GM19328 (cell line): ENCODE measurements at regions not wholly inside any gene's neighbourhood (a gene's known extent, or its start where the extent isn't known, plus 50 kb on each side); places are given as distances from the start of the nearest gene placed in this dataset.

Source experiments
- ATAC-seq: cut with Tn5 transposase; IDR thresholded peaks from one replicate; pipeline ENCODE4 v1.9.1; 2021; ENCODE audit warnings: mild to moderate bottlenecking, moderate library complexity; ENCODE audit not compliant: unreplicated experiment

DNA sequence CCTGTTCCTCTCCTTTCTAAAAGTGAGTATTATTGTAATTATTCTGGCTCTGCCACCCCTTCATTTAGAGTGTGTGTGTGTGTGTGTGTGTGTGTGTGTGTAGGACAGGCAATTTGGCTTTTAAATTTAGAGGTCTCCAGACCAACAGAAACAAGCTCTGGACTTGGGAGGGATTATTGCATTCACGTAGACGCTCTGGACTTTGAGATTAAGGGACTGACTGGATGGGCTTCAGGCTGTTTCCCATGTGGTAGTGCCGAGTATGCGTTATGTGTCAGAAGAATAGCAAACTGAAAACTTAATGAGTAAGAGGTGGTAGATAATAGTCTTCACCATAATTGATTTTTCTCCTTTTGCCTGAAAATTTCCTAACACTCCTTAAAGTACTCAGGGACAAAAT lies 281.9 kb downstream of the USP25 start:
- ATAC-seq, result no peak

DNA sequence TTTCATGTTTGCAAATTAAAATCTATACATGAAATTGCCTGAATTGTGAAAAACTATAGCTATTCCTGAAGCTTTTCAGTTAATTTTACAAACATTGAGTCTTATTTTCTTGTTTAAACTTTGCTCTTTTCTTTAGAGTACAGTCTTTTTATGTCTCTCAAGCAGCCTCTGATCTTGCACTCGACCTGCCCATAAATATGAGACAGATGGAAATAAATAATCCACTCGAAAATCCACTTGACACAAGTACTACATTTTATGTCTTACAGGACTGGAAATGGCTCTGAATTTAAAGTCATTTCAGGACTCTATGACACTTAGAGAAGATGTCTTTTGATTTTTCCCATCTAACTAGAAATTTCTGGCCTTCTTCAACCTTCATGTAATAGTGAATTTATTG lies 283.8 kb downstream of the USP25 start:
- ATAC-seq, result no peak

DNA sequence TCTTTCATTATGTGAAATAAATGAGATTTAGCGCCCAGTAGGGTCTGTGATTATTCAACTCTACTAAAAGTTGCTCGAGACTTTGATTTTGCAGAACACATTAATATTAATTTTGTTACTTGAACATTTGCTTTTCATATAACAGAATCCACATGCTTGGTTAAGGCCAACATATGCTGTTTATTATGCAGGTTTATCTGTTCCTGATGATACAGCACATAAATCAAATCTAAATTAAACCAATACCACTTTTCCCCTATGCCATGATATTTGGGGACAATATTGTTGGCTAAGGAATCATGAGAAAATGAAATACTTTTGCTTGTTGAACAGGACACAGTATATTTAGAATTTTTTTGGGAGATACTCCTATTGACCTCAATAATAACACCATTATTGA lies 291.1 kb downstream of the USP25 start:
- no peak for ATAC-seq

DNA sequence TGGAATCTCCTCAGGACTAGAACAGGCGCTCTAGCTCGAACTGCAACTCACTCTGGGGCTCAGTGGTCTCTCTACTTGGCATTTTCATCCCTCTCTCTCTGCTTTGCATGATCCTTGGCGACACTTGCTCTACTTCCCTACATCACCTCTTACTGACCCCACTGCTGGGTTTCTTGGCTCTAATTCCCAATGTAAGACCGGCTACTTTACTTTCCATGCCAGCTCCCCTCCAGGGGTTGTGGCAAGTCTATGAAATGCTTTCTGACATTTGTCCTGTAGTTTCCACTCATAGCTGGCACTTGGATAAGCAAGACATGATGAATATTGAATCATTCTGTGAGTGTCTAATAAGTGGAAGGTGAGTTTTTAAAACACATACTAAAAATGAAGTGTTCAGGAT lies 292.3 kb downstream of the USP25 start:
- ATAC-seq, result no peak

DNA sequence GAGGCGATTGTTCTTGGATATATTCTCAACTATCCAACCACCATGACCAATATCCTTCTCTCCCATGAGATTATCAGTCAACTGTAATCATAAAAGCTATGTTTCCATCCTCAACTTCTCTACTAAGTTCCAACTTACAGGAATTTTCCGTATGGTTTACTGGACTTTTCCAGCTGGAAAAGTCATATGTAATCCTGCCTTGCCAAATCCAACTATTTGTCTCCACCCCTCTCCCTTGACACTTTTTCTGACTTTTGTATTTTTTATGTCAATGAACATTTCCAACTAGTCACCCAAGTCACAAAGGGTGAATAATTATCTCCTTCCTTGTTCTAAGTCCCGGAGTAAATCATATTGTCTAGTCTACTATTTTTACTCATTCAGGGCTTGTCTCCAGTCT lies 293.1 kb downstream of the USP25 start:
- no peak for ATAC-seq

DNA sequence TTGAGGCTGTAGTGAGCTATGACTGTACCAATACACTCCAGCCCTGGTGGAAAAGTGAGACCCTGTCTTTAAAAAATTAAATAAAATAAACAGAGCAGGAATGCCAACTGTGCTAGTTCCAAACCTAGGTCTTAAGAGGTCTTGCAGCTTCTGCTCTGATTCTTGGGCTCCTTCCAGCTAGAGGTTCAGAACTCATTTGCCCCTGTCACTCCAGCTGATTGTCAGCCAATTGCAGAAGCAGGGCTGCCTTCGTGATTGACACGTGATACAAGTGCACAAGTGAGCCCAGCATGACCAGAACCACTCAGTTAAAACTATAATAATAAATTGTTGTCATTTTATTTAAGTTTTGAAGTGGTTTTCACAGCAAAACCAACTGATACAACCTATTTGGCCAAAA lies 298.4 kb downstream of the USP25 start:
- ATAC-seq, result no peak

DNA sequence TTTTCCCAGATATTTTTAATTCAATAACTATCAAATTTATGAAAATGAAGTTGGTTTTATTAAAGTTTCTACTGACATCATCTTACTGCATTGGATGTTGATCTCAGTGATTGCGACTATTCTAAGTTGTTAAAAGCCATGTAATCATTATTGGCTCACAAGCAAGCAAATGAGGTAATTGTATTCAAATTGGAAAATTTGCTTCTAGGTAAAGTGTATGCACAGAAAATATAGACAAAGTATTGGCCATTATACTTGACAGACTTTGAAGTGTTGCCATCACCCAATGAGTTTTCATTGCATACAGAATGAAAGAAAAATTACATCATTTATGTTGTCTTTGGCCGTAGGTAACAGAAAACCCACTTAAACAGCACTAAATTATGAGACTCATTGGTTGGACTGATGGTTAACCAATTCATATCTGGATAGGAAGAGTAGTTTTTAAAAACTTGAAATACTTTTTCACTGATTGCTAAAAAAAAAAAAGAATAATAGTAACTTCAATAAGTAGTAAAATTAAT lies 299.2 kb downstream of the USP25 start:
- no peak for ATAC-seq

DNA sequence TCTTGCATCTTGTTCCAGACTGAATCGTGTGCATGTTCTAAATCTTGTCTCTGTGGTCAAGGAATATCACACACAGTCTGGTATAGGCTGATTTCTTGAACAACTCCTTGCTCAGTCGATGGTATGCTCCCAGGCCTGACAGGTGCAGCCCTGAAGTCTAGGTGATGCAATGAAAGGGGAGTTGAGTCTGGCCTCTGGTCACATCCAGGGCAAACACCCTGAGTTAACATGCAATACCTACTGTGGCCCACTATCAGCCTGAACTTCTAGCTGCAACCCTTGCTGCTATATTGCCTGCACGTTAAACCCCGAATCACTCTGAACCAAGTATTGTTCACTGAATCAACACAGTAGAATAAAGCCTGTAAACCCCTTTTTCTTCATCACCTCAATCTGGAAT lies 303.4 kb downstream of the USP25 start:
- ATAC-seq, result no peak

DNA sequence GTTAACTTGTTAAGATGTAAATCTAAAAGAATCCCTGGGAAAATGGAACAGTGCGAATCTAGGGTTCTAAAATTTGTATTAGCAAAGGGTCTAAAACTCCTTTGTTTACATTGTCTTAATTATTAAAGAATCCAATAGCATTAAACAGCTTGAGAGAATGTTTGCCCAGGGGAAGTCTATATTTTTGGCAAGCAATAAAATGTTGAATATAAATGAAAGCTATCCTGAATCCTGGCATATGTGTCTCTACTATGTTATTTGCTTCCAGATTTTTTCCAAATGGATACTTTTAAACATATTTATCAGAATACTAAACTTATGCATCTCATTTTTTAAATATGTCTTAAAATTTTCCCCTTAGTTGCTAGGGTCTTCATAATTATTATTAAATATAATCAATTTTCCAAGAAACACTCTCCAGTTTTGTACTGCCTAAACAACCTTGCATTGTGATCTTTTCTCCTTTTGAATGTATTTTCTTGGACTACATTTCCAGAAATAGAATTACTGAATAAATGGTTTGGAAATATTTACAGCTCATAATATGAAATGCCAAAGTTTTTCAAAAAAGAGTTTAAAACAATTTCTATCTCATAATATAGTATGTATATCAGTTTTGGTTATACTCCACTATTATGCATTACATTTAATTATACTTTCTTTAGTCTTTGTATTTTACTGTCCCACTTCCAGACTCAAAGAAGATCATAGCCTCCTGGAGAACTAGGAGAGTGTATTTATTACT lies 304.8 kb downstream of the USP25 start:
- no peak for ATAC-seq

DNA sequence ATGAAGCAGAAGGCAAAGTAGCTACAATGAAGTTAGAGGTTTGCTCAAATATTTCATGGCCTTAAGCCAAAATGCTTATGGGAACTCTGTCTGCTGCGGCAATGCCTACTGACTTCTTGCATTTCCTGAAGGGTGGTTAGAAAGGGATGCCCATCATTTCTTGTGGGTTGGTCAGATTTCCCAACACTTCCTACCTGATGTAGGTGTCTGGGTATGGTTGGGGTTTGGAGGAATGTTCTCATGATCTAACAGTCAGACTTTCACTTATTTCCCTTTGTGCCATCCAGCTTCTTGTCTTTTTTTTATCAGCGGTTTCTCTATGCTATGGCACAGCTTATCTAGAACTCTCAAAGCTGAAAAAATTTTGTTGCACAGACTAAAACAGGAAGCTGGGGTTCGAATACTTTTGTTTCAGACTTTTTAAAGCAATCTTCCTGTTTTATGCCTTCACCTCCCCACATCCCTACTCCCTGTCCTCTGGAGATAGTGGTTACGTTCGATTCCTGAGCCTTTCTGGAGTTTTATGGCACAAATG lies 307.7 kb downstream of the USP25 start:
- ATAC-seq, result no peak

DNA sequence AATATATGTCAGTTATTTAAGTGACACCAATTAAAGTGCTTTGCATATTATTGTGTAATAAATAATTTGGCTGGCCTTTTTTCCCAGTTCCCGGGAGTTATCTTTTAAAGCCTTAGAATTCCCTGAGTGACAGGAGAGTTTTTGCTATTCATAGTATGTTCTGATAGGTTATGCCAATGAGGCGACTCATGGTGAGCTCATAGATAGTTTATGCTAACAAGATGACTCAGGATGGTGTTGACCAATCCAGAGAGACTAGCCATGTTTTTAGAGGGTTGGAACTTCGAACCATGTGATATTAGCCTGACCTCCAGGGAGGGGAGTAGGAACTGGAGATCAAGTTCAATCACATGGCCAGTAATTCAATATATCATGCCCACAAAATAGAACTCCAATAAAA lies 310.8 kb downstream of the USP25 start:
- no peak for ATAC-seq

DNA sequence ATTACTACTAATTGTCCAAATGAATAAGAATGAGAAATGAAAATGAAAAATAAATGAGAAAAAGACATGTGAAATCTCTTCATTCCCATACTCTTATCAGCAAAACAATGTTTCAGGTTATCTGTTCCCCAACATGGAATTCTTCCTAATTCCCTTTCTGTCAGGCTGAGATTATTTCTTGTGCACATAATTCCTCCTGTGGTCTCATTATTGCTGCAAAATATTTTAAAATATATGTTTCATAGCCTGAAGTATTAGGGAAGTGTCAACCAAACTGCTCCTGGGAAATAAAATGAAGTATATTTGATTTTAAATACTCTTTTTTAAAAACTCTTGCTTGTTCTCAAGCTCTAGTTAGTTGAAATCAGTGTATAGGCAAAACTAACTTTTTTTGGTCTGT lies 314.9 kb downstream of the USP25 start:
- ATAC-seq, result no peak

DNA sequence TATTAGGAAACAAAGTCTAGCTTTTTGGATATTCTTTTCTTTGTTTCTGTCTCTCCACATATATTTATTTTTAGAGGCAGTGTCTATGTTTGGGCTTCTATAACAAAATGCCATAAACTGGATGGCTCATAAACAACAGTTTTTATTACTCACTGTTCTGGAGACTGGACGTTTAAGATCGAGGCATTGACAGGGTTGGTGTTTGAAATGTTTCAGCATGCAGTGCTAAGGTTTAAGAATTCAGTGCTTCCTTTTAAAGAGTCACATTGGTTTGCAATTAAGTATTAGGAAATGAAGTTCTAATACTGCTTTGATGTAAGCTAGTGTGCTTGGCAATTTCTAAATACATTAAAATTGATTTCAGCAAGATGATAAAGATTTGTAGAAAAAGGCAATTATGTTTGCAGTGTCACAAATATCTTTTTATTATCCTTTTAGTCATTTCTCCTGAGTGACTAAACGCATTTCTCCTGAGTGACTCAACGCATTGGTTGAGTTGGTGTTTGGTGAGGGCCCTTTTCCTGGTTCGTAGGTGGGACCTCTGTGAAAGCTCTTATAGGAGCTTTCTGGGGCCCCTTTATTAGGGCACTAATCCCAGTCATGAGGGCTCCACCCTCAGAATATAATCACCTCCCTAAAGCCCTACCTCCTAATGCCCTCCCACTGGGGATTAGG lies 317.0 kb downstream of the USP25 start:
- ATAC-seq, result no peak

DNA sequence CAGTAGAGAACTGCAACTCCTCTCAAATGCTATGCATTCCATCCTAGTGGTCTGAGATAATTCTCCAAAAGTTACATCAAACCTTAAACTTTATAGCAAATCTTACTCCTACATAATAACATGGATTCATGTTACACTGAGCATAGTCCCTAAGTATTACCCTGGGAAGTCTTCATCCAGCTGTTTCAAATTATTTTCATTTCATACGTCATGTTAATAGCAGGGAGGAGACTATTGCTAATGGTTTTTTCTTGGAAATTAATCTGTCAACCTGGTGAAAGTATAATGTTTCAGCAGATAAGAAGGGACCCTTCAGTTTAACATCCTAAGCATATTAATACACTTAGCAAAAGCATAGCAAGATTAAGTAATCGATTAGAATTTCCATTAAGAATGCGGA lies 318.1 kb downstream of the USP25 start:
- no peak for ATAC-seq

DNA sequence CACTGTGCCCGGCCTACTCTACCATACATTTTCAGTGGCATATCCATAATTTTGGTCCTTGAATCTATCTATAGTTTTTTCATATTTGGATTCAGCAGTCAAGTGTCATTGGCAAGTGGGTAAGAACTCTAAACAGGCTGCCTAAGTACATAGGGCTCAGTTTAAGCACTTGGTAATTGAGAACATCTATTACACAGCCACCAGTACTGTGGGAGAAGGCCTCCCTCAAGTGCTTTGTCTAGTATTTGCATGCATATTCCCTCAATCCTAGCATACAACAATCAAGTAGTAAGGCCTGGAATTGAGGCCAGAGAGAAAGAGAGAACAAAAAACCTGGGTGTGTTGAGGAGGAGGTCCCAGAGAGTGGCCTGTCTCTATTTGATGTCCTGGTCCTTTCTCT lies 325.2 kb downstream of the USP25 start:
- no peak for ATAC-seq

DNA sequence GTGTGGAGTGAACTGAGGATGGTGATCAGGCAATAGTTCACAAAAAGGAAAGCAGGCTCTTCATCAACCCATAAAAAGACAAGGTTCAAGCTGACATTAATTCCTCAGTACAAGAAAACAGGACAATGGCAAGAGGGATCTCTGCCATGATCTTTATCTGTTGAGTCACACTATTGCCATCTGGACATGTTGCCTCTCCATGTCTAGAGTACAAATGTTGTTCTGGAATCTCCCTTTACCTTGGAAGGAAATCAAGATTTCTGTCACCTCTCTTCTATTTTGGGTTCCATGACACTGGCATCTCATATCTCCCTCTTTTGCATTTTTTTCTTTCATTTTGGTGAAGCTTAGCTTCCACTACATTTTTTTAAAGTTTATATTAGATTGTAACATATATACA lies 329.1 kb downstream of the USP25 start:
- ATAC-seq, result no peak

DNA sequence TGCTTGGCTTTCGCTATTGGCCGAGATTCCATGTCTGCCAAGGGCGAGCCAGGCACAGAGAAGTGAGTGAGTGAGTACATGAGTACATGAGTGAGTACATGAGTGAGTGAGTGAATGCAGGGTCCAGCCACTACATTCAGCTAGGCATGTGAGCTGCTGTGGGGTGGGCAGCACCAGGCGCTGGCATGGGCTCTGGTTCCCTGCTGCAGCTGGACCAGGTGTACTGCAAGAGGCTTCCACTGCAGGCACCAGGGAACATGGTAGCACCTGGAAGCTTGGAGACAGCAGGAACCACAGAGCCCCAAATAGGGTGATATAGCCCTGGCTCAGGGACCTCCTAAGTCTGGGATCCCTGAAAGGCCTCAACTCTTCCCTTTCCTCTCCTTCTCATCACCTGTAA lies 330.2 kb downstream of the USP25 start:
- no peak for ATAC-seq

DNA sequence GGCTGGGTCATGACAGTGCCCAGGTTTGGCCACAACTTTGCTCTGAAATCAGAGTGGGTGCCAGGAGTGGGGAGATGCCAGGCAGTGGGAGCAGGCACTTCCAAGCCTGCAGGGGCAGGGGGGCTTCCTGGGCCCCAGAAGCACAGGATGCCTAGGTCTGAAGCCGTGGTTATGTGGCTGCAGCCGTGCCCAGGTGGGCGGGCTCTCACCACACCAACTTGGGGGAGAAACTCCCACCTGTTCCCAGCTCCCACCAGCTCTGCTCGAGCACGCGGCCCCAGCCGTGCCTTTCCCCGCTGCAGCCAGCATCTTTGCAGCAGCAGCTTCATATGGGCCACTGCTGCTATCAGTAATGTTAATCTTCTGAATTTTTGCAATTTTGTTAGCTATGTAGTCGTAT lies 331.4 kb downstream of the USP25 start:
- ATAC-seq, result no peak

DNA sequence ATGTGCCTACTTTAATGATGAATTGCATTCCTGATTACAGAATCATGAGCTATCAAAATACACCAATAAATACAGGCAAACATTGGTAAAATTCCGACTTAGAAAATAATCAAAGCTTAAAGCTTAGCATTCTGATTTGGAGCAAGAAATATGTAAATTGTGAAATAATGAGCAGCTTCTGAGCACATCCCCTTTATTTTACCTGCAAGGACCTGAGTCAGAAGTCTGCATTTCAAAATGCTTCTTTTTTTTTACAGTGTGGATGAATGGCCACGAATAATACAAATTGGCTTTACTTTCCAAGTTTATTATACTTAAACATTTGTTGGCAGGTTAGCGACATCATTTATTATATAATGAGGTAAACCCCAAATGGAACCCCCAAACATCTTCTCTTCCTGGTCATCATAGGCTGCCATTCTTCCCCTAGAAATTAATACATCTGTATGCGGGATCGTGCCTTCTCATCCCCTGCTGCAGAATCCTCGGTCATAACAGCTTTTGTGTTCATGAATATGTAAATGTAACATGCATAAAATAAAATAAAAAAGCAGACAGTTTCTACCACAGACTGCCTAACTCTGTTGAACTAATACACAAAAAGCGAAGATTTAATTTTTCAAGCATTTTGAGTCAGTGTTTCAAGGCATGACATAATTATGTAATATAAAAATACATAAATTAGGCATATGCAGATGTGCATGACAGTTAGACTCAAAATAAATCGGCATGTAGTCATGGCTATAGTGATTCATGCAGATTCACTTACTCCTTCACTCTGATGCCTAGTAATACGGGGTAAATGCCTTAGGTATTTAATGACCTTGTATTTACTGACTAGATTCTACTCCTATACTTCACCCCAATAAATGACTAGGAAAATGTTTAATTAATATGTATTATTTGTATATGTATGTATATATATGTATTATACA lies 339.7 kb downstream of the USP25 start:
- ATAC-seq, result no peak

DNA sequence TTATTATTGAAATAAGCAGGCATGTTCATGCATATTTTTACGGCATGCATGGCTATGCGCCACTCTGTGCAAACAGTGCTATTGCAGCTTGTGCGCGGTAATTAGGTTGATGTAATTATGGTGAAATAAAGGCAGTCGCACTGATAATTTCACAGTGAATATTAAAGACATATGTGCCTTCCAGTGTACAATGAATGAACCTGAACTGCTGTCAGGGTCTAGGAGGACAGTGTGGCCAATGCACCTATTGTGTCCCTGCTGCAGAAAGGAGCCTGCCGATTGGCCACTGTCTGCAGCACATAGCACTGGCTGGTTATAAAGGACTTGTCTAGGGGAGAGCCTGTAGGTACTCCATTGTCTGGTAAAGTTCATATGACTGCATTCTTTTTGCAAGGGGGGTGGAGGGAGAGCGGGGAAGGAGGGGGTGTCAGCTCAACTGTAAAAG lies 340.4 kb downstream of the USP25 start:
- no peak for ATAC-seq

DNA sequence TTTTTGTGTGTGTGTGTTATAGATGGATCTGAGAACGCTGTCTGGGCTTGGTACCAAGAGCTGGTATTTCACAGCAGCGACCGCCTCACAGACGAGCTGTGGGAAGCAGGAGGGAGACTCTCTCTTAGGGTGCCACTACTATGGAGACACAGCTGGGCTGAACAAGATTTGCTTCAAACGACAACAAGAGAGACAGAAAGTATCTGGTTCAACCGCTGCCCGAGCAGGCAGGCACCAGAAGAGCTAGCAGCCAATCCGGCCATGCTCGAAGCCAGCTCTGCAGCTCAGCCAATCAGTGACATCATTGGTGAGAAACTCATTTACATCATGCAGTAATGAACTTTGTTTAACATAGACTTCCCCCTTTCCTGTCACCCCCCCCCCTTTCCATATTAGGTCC lies 341.3 kb downstream of the USP25 start:
- no peak for ATAC-seq
